Spinal cord (tissue), 9 donors: ENCODE measurements at regions not wholly inside any gene's neighbourhood (a gene's known extent, or its start where the extent isn't known, plus 50 kb on each side); places are given as distances from the start of the nearest gene placed in this dataset.

Experiments
- DNase-seq, 6 donors: peaks; one replicate each; pipeline versions ENCODE4 v3.0.0 to v3.0.0-alpha.2; 2013 to 2015; ENCODE audit warnings: low spot score in 6 of 6, low read depth in 4 of 6
- H3K27ac ChIP-seq: one replicate; pipeline ENCODE4 v1.5.1; 2013; ENCODE audit warnings: low read depth, low read length, control low read depth
- H3K27me3 ChIP-seq: one replicate; pipeline ENCODE4 v1.6.1; 2013; ENCODE audit warnings: low read length; ENCODE audit not compliant: control insufficient read depth, insufficient read depth
- H3K36me3 ChIP-seq: one replicate; pipeline ENCODE4 v1.6.1; 2013; ENCODE audit warnings: low read length; ENCODE audit not compliant: control insufficient read depth, insufficient read depth
- H3K4me1 ChIP-seq: one replicate; pipeline ENCODE4 v1.6.1; 2013; ENCODE audit warnings: low read length; ENCODE audit not compliant: control insufficient read depth, insufficient read depth
- H3K4me3 ChIP-seq: one replicate; pipeline ENCODE4 v1.5.1; 2013; ENCODE audit warnings: low read depth, low read length, control low read depth
- H3K9me3 ChIP-seq: one replicate; pipeline ENCODE4 v1.6.1; 2013; ENCODE audit warnings: low read length; ENCODE audit not compliant: control insufficient read depth, insufficient read depth
- WGBS: methylation state at CpG from one replicate; pipeline ENCODE4 v1.1.5; 2013; ENCODE audit warnings: missing lambda C conversion rate; ENCODE audit not compliant: insufficient coverage; 5-methylcytosine and 5-hydroxymethylcytosine counted together
- donor health status: healthy.

- Histone ChIP-seq H3K4me1 (no peaks in the 10 kb centered on the region), H3K9me3 (no peaks in the 10 kb centered on the region), H3K27me3 (no peaks in the 10 kb centered on the region), H3K36me3 (no peaks in the 10 kb centered on the region), H3K4me3 (no peak overlapping the region), H3K27ac (no peak overlapping the region)
- no CpG with 5 or more reads among the region's 1 CpG for WGBS
- no peak for DNase-seq
These were observed 730.7 kb upstream of the ADGRL4 start for GRCh38 chr1:79737193-79737592.

GRCh38 chr1:79732950-79733349 is 726.4 kb upstream of the ADGRL4 start:
- Histone ChIP-seq H3K9me3 (no peaks in the 10 kb centered on the region), H3K4me3 (no peak overlapping the region), H3K27ac (no peak overlapping the region), H3K36me3 (no peaks in the 10 kb centered on the region), H3K27me3 (no peaks in the 10 kb centered on the region), H3K4me1 (no peaks in the 10 kb centered on the region)
- DNase-seq = no peak

- peaks cover 2% of the 10 kb centered on the region for H3K9me3 ChIP-seq
- no peak overlapping the region for H3K4me3 ChIP-seq
- DNase-seq = peak in 1 of 6 donors; percentile 14
- no CpG with 5 or more reads among the region's 2 CpGs for WGBS
- no peaks in the 10 kb centered on the region for H3K36me3 ChIP-seq
- no peak overlapping the region for H3K27ac ChIP-seq
- H3K4me1 ChIP-seq = no peaks in the 10 kb centered on the region
- no peaks in the 10 kb centered on the region for H3K27me3 ChIP-seq
These were observed 720.4 kb upstream of the ADGRL4 start for GRCh38 chr1:79726911-79727310.

- Histone ChIP-seq H3K36me3 (no peaks in the 10 kb centered on the region), H3K4me1 (no peaks in the 10 kb centered on the region), H3K27ac (no peak overlapping the region), H3K27me3 (no peaks in the 10 kb centered on the region), H3K9me3 (peaks cover 2% of the 10 kb centered on the region), H3K4me3 (no peak overlapping the region)
- peak in 1 of 6 donors; percentile 82 for DNase-seq
- WGBS = 89% methylated on average over 1 of the region's 2 CpGs
These were observed 719.8 kb upstream of the ADGRL4 start for GRCh38 chr1:79726321-79726720.

GRCh38 chr1:79716447-79716846 is 709.9 kb upstream of the ADGRL4 start:
- H3K27ac ChIP-seq = no peak overlapping the region
- peaks cover 4% of the 10 kb centered on the region for H3K9me3 ChIP-seq
- H3K27me3 ChIP-seq = no peaks in the 10 kb centered on the region
- H3K4me1 ChIP-seq = no peaks in the 10 kb centered on the region
- no peak overlapping the region for H3K4me3 ChIP-seq
- no peaks in the 10 kb centered on the region for H3K36me3 ChIP-seq
- DNase-seq = peak in 5 of 6 donors; percentile 1 to 80 (median 13)

GRCh38 chr1:79714664-79715063 is 708.1 kb upstream of the ADGRL4 start:
- Histone ChIP-seq H3K4me1 (no peaks in the 10 kb centered on the region), H3K9me3 (peaks cover 4% of the 10 kb centered on the region), H3K36me3 (no peaks in the 10 kb centered on the region), H3K4me3 (no peak overlapping the region), H3K27ac (no peak overlapping the region), H3K27me3 (no peaks in the 10 kb centered on the region)
- no peak for DNase-seq

- Histone ChIP-seq H3K4me1 (no peaks in the 10 kb centered on the region), H3K4me3 (no peak overlapping the region), H3K27ac (no peak overlapping the region), H3K27me3 (no peaks in the 10 kb centered on the region), H3K36me3 (no peaks in the 10 kb centered on the region), H3K9me3 (no peaks in the 10 kb centered on the region)
- DNase-seq = no peak
- WGBS = no CpG with 5 or more reads among the region's 3 CpGs
These were observed 704.5 kb upstream of the ADGRL4 start for GRCh38 chr1:79711001-79711431.

GRCh38 chr1:79708646-79709265 is 702.2 kb upstream of the ADGRL4 start:
- DNase-seq = no peak
- Histone ChIP-seq H3K27me3 (no peaks in the 10 kb centered on the region), H3K4me1 (no peaks in the 10 kb centered on the region), H3K27ac (no peak overlapping the region), H3K36me3 (no peaks in the 10 kb centered on the region), H3K9me3 (no peaks in the 10 kb centered on the region), H3K4me3 (no peak overlapping the region)
- WGBS = no CpG with 5 or more reads among the region's 1 CpG

GRCh38 chr1:79705218-79705617 is 698.7 kb upstream of the ADGRL4 start:
- Histone ChIP-seq H3K27ac (no peak overlapping the region), H3K9me3 (no peaks in the 10 kb centered on the region), H3K4me1 (no peaks in the 10 kb centered on the region), H3K36me3 (no peaks in the 10 kb centered on the region), H3K4me3 (no peak overlapping the region), H3K27me3 (no peaks in the 10 kb centered on the region)
- WGBS = 100% methylated on average over 1 of the region's 2 CpGs
- no peak for DNase-seq

- Histone ChIP-seq H3K4me3 (no peak overlapping the region), H3K27ac (no peak overlapping the region), H3K4me1 (no peaks in the 10 kb centered on the region), H3K36me3 (no peaks in the 10 kb centered on the region), H3K27me3 (no peaks in the 10 kb centered on the region), H3K9me3 (no peaks in the 10 kb centered on the region)
- no peak for DNase-seq
- no CpG with 5 or more reads among the region's 1 CpG for WGBS
These were observed 697.5 kb upstream of the ADGRL4 start for GRCh38 chr1:79704067-79704466.
